Tibial artery (tissue), 4 donors: ENCODE measurements at regions not wholly inside any gene's neighbourhood (a gene's known extent, or its start where the extent isn't known, plus 50 kb on each side); places are given as distances from the start of the nearest gene placed in this dataset.

ENCODE experiments used
- DNase-seq, 2 donors: peaks; one replicate each; pipeline ENCODE4 v3.0.0-alpha.2; 2019
- H3K27ac ChIP-seq, 2 donors: fragments of 200-600 bp; sonication (generic) in 1 of 2; 1 replicate in 1 of 2; 2 replicates in 1 of 2; pipeline ENCODE4 v1.5.1; 2018 to 2019; ENCODE audit warnings: mild to moderate bottlenecking in 1 of 2
- H3K27me3 ChIP-seq, 2 donors: fragments of 200-600 bp; sonication (generic) in 1 of 2; one replicate each; pipeline versions ENCODE4 v1.5.1 to v1.6.0; 2016 to 2019
- H3K36me3 ChIP-seq, 3 donors: fragments of 200-600 bp; sonication (generic) in 2 of 3; one replicate each; pipeline ENCODE4 v1.5.1; 2016 to 2019; ENCODE audit warnings: mild to moderate bottlenecking in 2 of 3
- H3K4me1 ChIP-seq, 4 donors: fragments of 200-600 bp; sonication (generic) in 2 of 4; 1 replicate in 3 of 4; 2 replicates in 1 of 4; pipeline ENCODE4 v1.5.1; 2016 to 2019
- H3K4me3 ChIP-seq, 2 donors: fragments of 200-600 bp; sonication (generic) in 1 of 2; 1 replicate in 1 of 2; 2 replicates in 1 of 2; pipeline ENCODE4 v1.5.1; 2018 to 2019; ENCODE audit warnings: mild to moderate bottlenecking in 2 of 2
- H3K9me3 ChIP-seq, 3 donors: fragments of 200-600 bp; sonication (generic) in 1 of 3; one replicate each; pipeline ENCODE4 v1.5.1; 2016 to 2019
- CTCF ChIP-seq, 2 experiments: fragments of 200-600 bp in 1 of 2; fragments of 450-650 bp in 1 of 2; IDR thresholded peaks; one replicate each; pipeline ENCODE4 v1.5.1; 2017 to 2019; ENCODE audit warnings: antibody characterized with exemption in 2 of 2, mild to moderate bottlenecking in 1 of 2, moderate library complexity in 1 of 2
- intact Hi-C: fragments of 100-400 bp; cut with DNase I; formaldehyde crosslinking; loops from one replicate; pipeline ENCODE4 v1.15.0; 2023; ENCODE audit warnings: low total_unique reads

- no peak for DNase-seq
- no peak for TF ChIP-seq CTCF (IDR thresholded peaks at IDR 0.05)
- intact Hi-C loops = no loop called here
- Histone ChIP-seq H3K27me3 (no peaks in the 10 kb centered on the region), H3K9me3 (no peaks in the 10 kb centered on the region), H3K27ac (no peak overlapping the region), H3K4me1 (no peaks in the 10 kb centered on the region), H3K4me3 (no peak overlapping the region), H3K36me3 (no peaks in the 10 kb centered on the region)
Observed at GRCh38 chr12:83784298-83784890, 1097.7 kb downstream of the TMTC2 start.

GRCh38 chr12:83779526-83779925 is 1092.8 kb downstream of the TMTC2 start:
- no peak for TF ChIP-seq CTCF (IDR thresholded peaks at IDR 0.05)
- Histone ChIP-seq H3K27ac (no peak overlapping the region), H3K9me3 (no peaks in the 10 kb centered on the region), H3K4me1 (no peaks in the 10 kb centered on the region), H3K4me3 (no peak overlapping the region), H3K27me3 (no peaks in the 10 kb centered on the region), H3K36me3 (no peaks in the 10 kb centered on the region)
- DNase-seq = no peak
- intact Hi-C loops = no loop called here

DNA sequence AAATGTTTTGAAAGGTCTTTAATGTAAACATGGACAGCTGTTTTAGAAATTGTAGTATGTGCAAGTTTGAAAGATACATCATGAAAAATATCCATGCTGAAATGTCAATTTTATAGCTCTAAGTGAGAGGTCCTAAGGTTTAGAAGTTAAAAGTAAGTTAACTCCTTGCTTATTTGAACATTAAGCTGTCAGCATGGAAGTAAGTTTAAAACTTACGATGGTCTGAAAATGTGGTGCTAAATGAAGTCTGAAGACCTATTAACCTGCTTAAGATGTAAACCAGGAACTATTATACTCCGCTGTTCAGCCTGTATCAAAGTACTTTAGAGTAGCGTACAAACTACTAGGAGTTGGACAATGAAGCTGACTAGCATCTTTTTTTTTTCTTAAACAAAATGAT is 1082.4 kb downstream of the TMTC2 start:
- Histone ChIP-seq H3K9me3 (peaks cover 0 to 4% (median 3%) of the 10 kb centered on the region in 3 donors), H3K27ac (no peak overlapping the region), H3K4me1 (no peaks in the 10 kb centered on the region), H3K27me3 (no peaks in the 10 kb centered on the region), H3K4me3 (no peak overlapping the region), H3K36me3 (no peaks in the 10 kb centered on the region)
- no peak for DNase-seq
- TF ChIP-seq CTCF (IDR thresholded peaks at IDR 0.05) = no peak
- intact Hi-C loops = no loop called here

DNA sequence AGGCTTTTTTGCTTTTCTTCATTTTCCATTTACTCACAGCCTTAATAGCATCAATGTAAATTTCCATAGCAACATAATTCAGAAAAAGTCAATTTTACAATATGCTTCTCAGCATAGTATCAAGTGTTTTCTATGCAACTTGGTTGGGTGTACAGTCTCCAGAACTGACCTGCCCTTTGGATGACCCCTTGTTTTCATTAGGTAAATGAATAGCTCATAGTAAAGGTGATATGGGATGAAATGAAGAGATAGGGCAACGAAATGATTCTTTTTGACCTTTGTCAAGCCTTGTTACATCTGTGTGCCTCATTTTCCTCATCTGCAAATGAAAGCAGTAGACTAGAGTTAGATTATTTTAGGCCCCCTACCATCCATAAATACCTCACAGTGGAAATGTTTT is 1081.0 kb downstream of the TMTC2 start:
- H3K27me3 ChIP-seq = no peaks in the 10 kb centered on the region
- no peak overlapping the region for H3K27ac ChIP-seq
- DNase-seq = no peak
- intact Hi-C loops = no loop called here
- no peaks in the 10 kb centered on the region for H3K4me1 ChIP-seq
- peaks cover 0 to 5% (median 0%) of the 10 kb centered on the region in 3 donors for H3K9me3 ChIP-seq
- H3K4me3 ChIP-seq = no peak overlapping the region
- no peaks in the 10 kb centered on the region for H3K36me3 ChIP-seq
- TF ChIP-seq CTCF (IDR thresholded peaks at IDR 0.05) = no peak

DNA sequence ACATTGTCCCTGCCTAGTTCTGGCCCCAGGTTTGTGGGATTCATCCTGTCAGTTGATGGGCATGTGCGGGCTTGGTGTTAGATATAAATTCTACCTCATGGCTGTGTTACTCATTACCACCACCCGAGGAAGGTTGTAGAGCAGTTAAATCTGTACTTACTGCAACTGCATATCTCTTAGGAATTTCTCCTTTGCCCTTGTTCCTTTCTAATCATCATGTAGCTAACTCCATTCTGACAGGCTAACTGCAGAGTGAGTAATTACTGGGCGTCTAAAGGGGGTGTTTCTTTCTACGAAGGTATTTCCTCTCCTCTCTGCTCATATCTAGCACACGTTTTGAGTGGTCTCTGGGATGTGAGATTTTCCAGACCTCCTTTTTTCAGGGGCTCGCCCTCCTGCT is 1076.7 kb downstream of the TMTC2 start:
- DNase-seq = no peak
- H3K36me3 ChIP-seq = no peaks in the 10 kb centered on the region
- no peak overlapping the region for H3K4me3 ChIP-seq
- H3K27ac ChIP-seq = no peak overlapping the region
- peaks cover 0 to 3% (median 0%) of the 10 kb centered on the region in 3 donors for H3K9me3 ChIP-seq
- intact Hi-C loops = no loop called here
- TF ChIP-seq CTCF (IDR thresholded peaks at IDR 0.05) = no peak
- H3K4me1 ChIP-seq = no peaks in the 10 kb centered on the region
- no peaks in the 10 kb centered on the region for H3K27me3 ChIP-seq

- Histone ChIP-seq H3K4me1 (no peaks in the 10 kb centered on the region), H3K4me3 (no peak overlapping the region), H3K27me3 (no peaks in the 10 kb centered on the region), H3K9me3 (peaks cover 0 to 3% (median 0%) of the 10 kb centered on the region in 3 donors), H3K36me3 (no peaks in the 10 kb centered on the region), H3K27ac (no peak overlapping the region)
- intact Hi-C loops = no loop called here
- DNase-seq = no peak
- TF ChIP-seq CTCF (IDR thresholded peaks at IDR 0.05) = no peak
Observed at GRCh38 chr12:83759906-83760305, 1073.2 kb downstream of the TMTC2 start.
